KBM-7 (cell line): ENCODE measurements at regions not wholly inside any gene's neighbourhood (a gene's known extent, or its start where the extent isn't known, plus 50 kb on each side); places are given as distances from the start of the nearest gene placed in this dataset.
"Not testable (repeated sequence)": the region's sequence is repeated elsewhere in the genome, so short reads cannot be mapped to it uniquely, and the experiment has no call there.

Experiments
- DNase-seq: peaks from one replicate; pipeline ENCODE4 v3.0.0-alpha.2; 2015
- in situ Hi-C: fragments of 300-500 bp; cut with MboI; formaldehyde crosslinking; loops from 2 replicates; pipeline ENCODE4 v1.14.3; 2020; ENCODE audit warnings: low sequenced_read_pairs, low pct_unique_long_range_greater_than_20kb, mixed read lengths

- DNase-seq, result no peak
- in situ Hi-C loops, result no loop called here
Measured at GRCh38 chrX:34576864-34577263, 80.2 kb downstream of the TMEM47 start.

- in situ Hi-C loops, result no loop called here
- no peak for DNase-seq
Measured at GRCh38 chrX:34565981-34566380, 91.1 kb downstream of the TMEM47 start.

- no peak for DNase-seq
- in situ Hi-C loops, result no loop called here
Measured at GRCh38 chrX:34563804-34564203, 93.3 kb downstream of the TMEM47 start.

GRCh38 chrX:34563061-34563460 is 94.0 kb downstream of the TMEM47 start:
- in situ Hi-C loops, result no loop called here

GRCh38 chrX:34562006-34562405 is 95.1 kb downstream of the TMEM47 start:
- in situ Hi-C loops, result no loop called here
- DNase-seq, result no peak

More at GRCh38 chrX:34563061-34563460, 94.0 kb downstream of the TMEM47 start:
- no peak for DNase-seq

- no peak for DNase-seq
- in situ Hi-C loops, result no loop called here
Measured at GRCh38 chrX:34560180-34560579, 96.9 kb downstream of the TMEM47 start.

- DNase-seq, result peak; percentile 65
- in situ Hi-C loops, result no loop called here
Measured at GRCh38 chrX:34559325-34559724, 97.8 kb downstream of the TMEM47 start.

GRCh38 chrX:34557733-34558132 is 99.4 kb downstream of the TMEM47 start:
- DNase-seq, result no peak
- in situ Hi-C loops, result no loop called here

- in situ Hi-C loops, result no loop called here
- DNase-seq, result no peak
Measured at GRCh38 chrX:34555481-34555880, 101.6 kb downstream of the TMEM47 start.

- in situ Hi-C loops, result no loop called here
Measured at GRCh38 chrX:34546366-34546765, 110.7 kb downstream of the TMEM47 start.

GRCh38 chrX:34528081-34528480 is 129.0 kb downstream of the TMEM47 start:
- no peak for DNase-seq
- in situ Hi-C loops, result no loop called here

More at GRCh38 chrX:34546366-34546765, 110.7 kb downstream of the TMEM47 start:
- DNase-seq, result no peak

GRCh38 chrX:34521563-34521962 is 135.5 kb downstream of the TMEM47 start:
- DNase-seq, result peak; percentile 4
- in situ Hi-C loops, result no loop called here

- DNase-seq, result no peak
- in situ Hi-C loops, result no loop called here
Measured at GRCh38 chrX:34509394-34509793, 147.7 kb downstream of the TMEM47 start.

- in situ Hi-C loops, result no loop called here
- DNase-seq, result no peak
Measured at GRCh38 chrX:34503119-34503518, 154.0 kb downstream of the TMEM47 start.

GRCh38 chrX:34493086-34493485 is 164.0 kb downstream of the TMEM47 start:
- in situ Hi-C loops, result no loop called here
- DNase-seq, result no peak

GRCh38 chrX:34491126-34491525 is 166.0 kb downstream of the TMEM47 start:
- in situ Hi-C loops, result no loop called here
- DNase-seq, result no peak

GRCh38 chrX:34487364-34487763 is 169.7 kb downstream of the TMEM47 start:
- in situ Hi-C loops, result no loop called here
- DNase-seq, result no peak

- DNase-seq, result no peak
- in situ Hi-C loops, result no loop called here
Measured at GRCh38 chrX:34483980-34484379, 173.1 kb downstream of the TMEM47 start.

- DNase-seq, result no peak
Measured at GRCh38 chrX:34470507-34470906, 186.6 kb downstream of the TMEM47 start.

GRCh38 chrX:34467437-34467836 is 189.6 kb downstream of the TMEM47 start:
- DNase-seq, result peak; percentile 30
- in situ Hi-C loops, result no loop called here

More at GRCh38 chrX:34470507-34470906, 186.6 kb downstream of the TMEM47 start:
- in situ Hi-C loops, result no loop called here

- in situ Hi-C loops, result not testable (repeated sequence)
Measured at GRCh38 chrX:34463220-34463619, 193.9 kb downstream of the TMEM47 start.

GRCh38 chrX:34457850-34458249 is 199.2 kb downstream of the TMEM47 start:
- DNase-seq, in situ Hi-C loops: not testable (repeated sequence)

More at GRCh38 chrX:34463220-34463619, 193.9 kb downstream of the TMEM47 start:
- DNase-seq, result not testable (repeated sequence)
